ENCODE measurements at regions not wholly inside any gene's neighbourhood (a gene's known extent, or its start where the extent isn't known, plus 50 kb on each side); places are given as distances from the start of the nearest gene placed in this dataset.

DNA sequence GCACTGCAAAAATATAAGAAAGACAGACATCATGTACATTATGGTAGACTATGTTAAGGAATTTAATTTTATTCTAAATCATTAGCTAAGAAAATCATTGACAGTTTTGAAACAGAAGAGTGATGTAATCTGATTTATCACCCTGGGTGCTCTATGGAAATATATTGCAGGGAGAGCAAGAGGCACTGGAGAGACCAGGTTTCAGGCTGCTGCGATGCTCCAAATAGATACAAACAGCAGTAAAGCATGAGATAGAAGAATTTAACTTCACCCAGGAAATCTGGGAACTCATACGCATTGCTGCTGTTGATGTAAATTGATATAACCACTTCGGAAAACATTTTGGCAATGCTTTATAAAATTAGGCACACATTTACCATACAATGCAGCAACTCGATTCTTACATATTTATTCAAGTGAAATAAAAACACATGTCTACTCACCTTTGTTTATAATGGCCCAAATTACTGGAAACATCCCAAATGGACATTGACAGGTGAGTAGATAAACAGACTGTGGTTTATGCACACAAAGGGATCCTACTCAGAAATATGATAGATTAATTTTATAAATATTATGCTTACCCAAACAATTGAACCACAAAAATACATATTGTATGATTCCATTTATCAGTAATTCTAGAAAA is 535.1 kb upstream of the CHORDC1 start:
- no peak overlapping the region for H3K4me3 ChIP-seq (ENCODE audit: low read depth, low read length)
- no peak for DNase-seq (ENCODE audit: low read depth)
- TF ChIP-seq, protein P1, sequence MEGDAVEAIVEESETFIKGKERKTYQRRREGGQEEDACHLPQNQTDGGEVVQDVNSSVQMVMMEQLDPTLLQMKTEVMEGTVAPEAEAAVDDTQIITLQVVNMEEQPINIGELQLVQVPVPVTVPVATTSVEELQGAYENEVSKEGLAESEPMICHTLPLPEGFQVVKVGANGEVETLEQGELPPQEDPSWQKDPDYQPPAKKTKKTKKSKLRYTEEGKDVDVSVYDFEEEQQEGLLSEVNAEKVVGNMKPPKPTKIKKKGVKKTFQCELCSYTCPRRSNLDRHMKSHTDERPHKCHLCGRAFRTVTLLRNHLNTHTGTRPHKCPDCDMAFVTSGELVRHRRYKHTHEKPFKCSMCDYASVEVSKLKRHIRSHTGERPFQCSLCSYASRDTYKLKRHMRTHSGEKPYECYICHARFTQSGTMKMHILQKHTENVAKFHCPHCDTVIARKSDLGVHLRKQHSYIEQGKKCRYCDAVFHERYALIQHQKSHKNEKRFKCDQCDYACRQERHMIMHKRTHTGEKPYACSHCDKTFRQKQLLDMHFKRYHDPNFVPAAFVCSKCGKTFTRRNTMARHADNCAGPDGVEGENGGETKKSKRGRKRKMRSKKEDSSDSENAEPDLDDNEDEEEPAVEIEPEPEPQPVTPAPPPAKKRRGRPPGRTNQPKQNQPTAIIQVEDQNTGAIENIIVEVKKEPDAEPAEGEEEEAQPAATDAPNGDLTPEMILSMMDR (IDR thresholded peaks at IDR 0.05; ENCODE audit: insufficient read depth, low read length): no peak

DNA sequence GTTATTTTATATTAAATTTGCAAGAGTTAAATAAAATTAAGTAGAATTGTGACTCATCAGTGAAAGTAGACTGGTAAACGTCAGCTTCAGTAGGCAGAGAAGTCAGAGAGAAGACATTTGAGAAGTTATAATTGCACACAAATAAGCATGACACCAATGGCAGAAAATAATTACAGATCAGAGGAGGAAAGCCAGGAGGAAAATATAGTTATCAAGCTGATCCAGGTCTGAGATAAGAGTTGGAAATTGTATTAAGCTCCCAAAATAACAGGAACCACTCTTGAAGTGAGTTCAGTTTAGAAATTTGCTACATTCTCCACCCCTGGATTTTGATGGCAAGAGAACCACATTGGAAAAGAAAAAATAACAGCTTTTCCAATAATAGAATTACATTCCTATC is 533.8 kb upstream of the CHORDC1 start:
- no peak overlapping the region for H3K4me3 ChIP-seq (ENCODE audit: low read depth, low read length)
- no peak for DNase-seq (ENCODE audit: low read depth)
- TF ChIP-seq, protein P1 (IDR thresholded peaks at IDR 0.05; ENCODE audit: insufficient read depth, low read length): no peak

DNA sequence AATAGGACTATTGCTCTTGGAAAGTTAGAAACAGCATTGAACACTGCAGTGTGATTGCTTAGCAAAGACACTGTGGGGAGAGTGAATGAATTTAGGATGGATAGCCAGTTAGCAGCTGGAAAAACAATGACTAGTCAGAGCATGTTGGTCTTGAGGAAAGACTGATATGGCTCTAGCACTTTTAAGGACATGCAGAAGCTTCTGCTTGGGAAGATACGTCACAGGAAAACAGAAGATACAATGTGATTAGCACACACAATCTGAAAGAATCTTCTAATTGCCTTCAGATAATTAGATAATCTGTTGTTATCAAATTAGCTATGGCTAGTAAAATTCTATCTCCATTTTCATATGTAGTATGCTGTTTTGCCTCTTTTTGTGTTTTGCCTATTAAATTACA is 530.7 kb upstream of the CHORDC1 start:
- no peak for DNase-seq (ENCODE audit: low read depth)
- H3K4me3 ChIP-seq (ENCODE audit: low read depth, low read length): no peak overlapping the region
- TF ChIP-seq, protein P1 (IDR thresholded peaks at IDR 0.05; ENCODE audit: insufficient read depth, low read length): no peak

DNA sequence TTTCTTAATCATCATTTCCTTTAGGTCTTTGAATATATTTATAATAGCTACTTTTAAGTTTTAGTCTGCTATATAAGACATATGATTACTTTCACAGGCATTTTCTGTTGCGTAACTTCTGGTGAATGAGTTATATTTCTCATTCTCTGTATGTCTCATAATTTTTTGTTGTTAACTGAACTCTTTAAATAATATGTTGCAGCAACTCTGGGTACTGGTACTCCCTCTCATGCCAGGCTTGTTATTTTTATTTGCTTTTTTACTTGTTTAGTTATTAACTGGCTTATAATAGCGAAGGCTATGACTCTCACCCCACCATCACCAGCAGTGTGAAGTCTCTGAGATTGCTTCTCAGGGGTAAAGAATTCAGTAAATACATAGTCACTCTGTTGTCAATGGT is 524.2 kb upstream of the CHORDC1 start:
- TF ChIP-seq, protein P1 (IDR thresholded peaks at IDR 0.05; ENCODE audit: insufficient read depth, low read length): no peak
- H3K4me3 ChIP-seq (ENCODE audit: low read depth, low read length): no peak overlapping the region
- no peak for DNase-seq (ENCODE audit: low read depth)

DNA sequence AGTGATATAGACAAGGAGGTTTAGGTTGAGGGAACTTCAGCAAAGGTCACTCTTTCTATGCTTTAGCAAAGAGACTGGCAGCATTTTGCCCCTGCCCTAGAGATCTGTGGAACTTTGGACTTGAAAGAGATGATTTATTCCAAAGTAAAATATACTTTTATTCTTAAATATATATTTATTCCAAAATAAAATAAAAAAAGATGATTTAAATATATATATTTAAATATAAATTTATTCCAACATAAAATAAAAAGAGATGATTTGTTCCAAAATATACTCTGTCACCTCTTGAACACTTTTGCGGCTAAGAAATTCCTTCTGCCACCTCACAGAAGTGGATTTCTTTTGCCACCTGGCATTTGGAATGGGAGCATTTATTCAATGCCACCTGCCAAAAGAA is 521.3 kb upstream of the CHORDC1 start:
- TF ChIP-seq, protein P1 (IDR thresholded peaks at IDR 0.05; ENCODE audit: insufficient read depth, low read length): no peak
- no peak for DNase-seq (ENCODE audit: low read depth)
- no peak overlapping the region for H3K4me3 ChIP-seq (ENCODE audit: low read depth, low read length)

DNA sequence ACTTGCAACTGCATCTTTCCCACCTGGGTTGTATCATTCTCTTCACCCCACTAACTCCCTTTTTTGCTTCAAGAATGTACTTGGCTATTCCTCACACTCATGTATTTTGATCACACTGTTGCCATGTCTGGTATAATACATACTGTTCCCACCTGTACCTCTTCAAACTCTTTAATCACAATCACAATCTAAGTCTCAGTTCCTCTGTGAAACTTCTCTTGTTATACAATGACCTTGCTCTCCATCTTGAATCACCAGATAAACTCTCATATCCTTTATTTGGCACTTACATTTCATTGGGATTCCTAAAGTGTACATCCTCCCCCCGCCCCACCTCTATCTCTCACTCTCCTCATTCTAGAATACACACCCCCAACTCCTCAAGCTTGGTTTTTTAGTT is 516.0 kb upstream of the CHORDC1 start:
- no peak for DNase-seq (ENCODE audit: low read depth)
- H3K4me3 ChIP-seq (ENCODE audit: low read depth, low read length): no peak overlapping the region
- TF ChIP-seq, protein P1 (IDR thresholded peaks at IDR 0.05; ENCODE audit: insufficient read depth, low read length): no peak
